COLO668 (cell line): ENCODE measurements at regions not wholly inside any gene's neighbourhood (a gene's known extent, or its start where the extent isn't known, plus 50 kb on each side); places are given as distances from the start of the nearest gene placed in this dataset.
"Not testable (repeated sequence)": the region's sequence is repeated elsewhere in the genome, so short reads cannot be mapped to it uniquely, and the experiment has no call there.

ENCODE experiments used
- DNase-seq: peaks from one replicate; lab custom pipeline; 2025; ENCODE audit not compliant: unreplicated experiment; lab: John Stamatoyannopoulos, UW

GRCh38 chr17:55903028-55903690, 152.3 kb downstream of the PCTP start:
- DNase-seq: no peak

GRCh38 chr17:55909776-55910175, 158.9 kb downstream of the PCTP start:
- no peak for DNase-seq

GRCh38 chr17:55911186-55911585, 160.3 kb downstream of the PCTP start:
- no peak for DNase-seq

GRCh38 chr17:55925440-55925839, 174.6 kb downstream of the PCTP start:
- DNase-seq: no peak

- no peak for DNase-seq
These were observed 175.6 kb downstream of the PCTP start for GRCh38 chr17:55926276-55926990.

- no peak for DNase-seq
These were observed 179.5 kb downstream of the PCTP start for GRCh38 chr17:55930291-55930809.

- no peak for DNase-seq
These were observed 180.6 kb downstream of the PCTP start for GRCh38 chr17:55931446-55931845.

- DNase-seq: no peak
These were observed 182.1 kb downstream of the PCTP start for GRCh38 chr17:55932973-55933372.

GRCh38 chr17:55939181-55939810, 188.4 kb downstream of the PCTP start:
- DNase-seq: not testable (repeated sequence)

- DNase-seq: no peak
These were observed 193.5 kb upstream of the ANKFN1 start for GRCh38 chr17:55959756-55960155.

GRCh38 chr17:55961386-55961785, 191.9 kb upstream of the ANKFN1 start:
- no peak for DNase-seq

- DNase-seq: no peak
These were observed 190.3 kb upstream of the ANKFN1 start for GRCh38 chr17:55962951-55963401.

- no peak for DNase-seq
These were observed 189.1 kb upstream of the ANKFN1 start for GRCh38 chr17:55964191-55964590.

GRCh38 chr17:55965051-55965450, 188.2 kb upstream of the ANKFN1 start:
- no peak for DNase-seq

GRCh38 chr17:55969562-55970324, 183.5 kb upstream of the ANKFN1 start:
- DNase-seq: no peak

GRCh38 chr17:55978578-55978977, 174.7 kb upstream of the ANKFN1 start:
- no peak for DNase-seq

GRCh38 chr17:55983096-55983495, 170.2 kb upstream of the ANKFN1 start:
- no peak for DNase-seq

GRCh38 chr17:55986817-55987216, 166.5 kb upstream of the ANKFN1 start:
- no peak for DNase-seq

GRCh38 chr17:55988861-55989260, 164.4 kb upstream of the ANKFN1 start:
- DNase-seq: no peak

GRCh38 chr17:55990332-55991006, 162.8 kb upstream of the ANKFN1 start:
- no peak for DNase-seq

GRCh38 chr17:55996826-55997225, 156.4 kb upstream of the ANKFN1 start:
- DNase-seq: no peak
